Ovary (tissue), 7 donors: ENCODE measurements at regions not wholly inside any gene's neighbourhood (a gene's known extent, or its start where the extent isn't known, plus 50 kb on each side); places are given as distances from the start of the nearest gene placed in this dataset.

Experiments used
- DNase-seq, 5 donors: peaks; one replicate each; pipeline ENCODE4 v3.0.0-alpha.2; 2019 to 2020
- H3K27ac ChIP-seq, 2 donors: fragments of 200-600 bp; one replicate each; pipeline versions ENCODE4 v1.5.1 to v1.8.0; 2019 to 2022
- H3K27me3 ChIP-seq: fragments of 200-600 bp; one replicate; pipeline ENCODE4 v1.8.0; 2022
- H3K36me3 ChIP-seq: fragments of 200-600 bp; sonication (generic); one replicate; pipeline ENCODE4 v1.5.1; 2019
- H3K4me1 ChIP-seq: one replicate; pipeline ENCODE4 v1.8.1; 2013; ENCODE audit warnings: mild to moderate bottlenecking, moderate library complexity; ENCODE audit not compliant: insufficient read depth
- H3K4me3 ChIP-seq: fragments of 200-600 bp; sonication (generic); one replicate; pipeline ENCODE4 v1.5.1; 2017
- H3K9me3 ChIP-seq, 2 donors: fragments of 200-600 bp in 1 of 2; sonication (generic) in 1 of 2; one replicate each; pipeline versions ENCODE4 v1.5.1 to v1.8.1; 2013 to 2019; ENCODE audit warnings: mild to moderate bottlenecking in 1 of 2, moderate library complexity in 1 of 2
- EP300 ChIP-seq: sonication (generic); formaldehyde crosslinking; IDR thresholded peaks from one replicate; pipeline ENCODE4 v1.6.1; 2017; ENCODE audit warnings: antibody characterized with exemption
- POLR2A ChIP-seq: fragments of 450-650 bp; IDR thresholded peaks from one replicate; pipeline ENCODE4 v1.6.1; 2017; ENCODE audit warnings: antibody characterized with exemption, mild to moderate bottlenecking, moderate library complexity
- WGBS, 3 donors: extraction: QIAGEN DNeasy Blood & Tissue Kit in 1 of 3; methylation state at CpG; one replicate each; pipeline versions ENCODE4 v1.1.5 to v1.1.7; 2013 to 2017; 5-methylcytosine and 5-hydroxymethylcytosine counted together
- intact Hi-C, 4 donors: fragments of 100-400 bp; cut with DNase I; formaldehyde crosslinking; loops; one replicate each; pipeline versions ENCODE4 v1.11.0 to v1.15.1; 2022 to 2023
- TF ChIP-seq, protein P1 (sequence below), 3 donors: fragments of 450-650 bp in 2 of 3; fragments of 200-600 bp in 1 of 3; IDR thresholded peaks; one replicate each; pipeline versions ENCODE4 v1.5.1 to v1.8.0; 2016 to 2022; ENCODE audit warnings: antibody characterized with exemption in 3 of 3, mild to moderate bottlenecking in 1 of 3
- donor health status: DM: no; HTN: no; CAD: no; lungs with moderate emphysema.
- donor health status: DM: no; HTN: no; CAD: no.
- donor health status: Bipolar disorder and iron deficiency.
- donor health status: DM: no; HTN: no; CAD: no.
- donor health status: DM: yes; HTN: yes; CAD: no.

DNA sequence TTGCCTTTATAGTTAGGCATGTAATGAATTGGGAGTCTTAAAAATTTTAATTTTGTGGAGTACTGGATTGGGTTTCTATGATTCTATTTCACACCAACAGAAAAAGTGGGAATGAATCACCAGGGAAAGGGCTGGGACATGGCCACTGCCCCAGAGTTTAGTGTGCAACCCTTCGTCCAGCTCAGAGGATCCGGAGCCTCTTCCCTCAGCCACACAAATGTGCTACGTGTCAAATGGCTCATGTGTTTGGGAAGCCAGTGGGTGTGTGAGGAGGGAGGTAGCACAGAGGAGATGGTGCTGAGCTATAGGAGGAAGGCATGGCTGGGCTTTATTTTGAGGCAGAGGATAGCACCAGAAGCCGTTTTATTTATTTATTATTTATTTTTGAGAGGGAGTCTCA is 247.3 kb downstream of the SIPA1L2 start:
- intact Hi-C loops = no loop called here
- Histone ChIP-seq H3K9me3 (no peaks in the 10 kb centered on the region), H3K4me1 (no peaks in the 10 kb centered on the region), H3K36me3 (no peaks in the 10 kb centered on the region), H3K4me3 (no peak overlapping the region), H3K27ac (no peak overlapping the region), H3K27me3 (no peaks in the 10 kb centered on the region)
- 80 to 83% (median 81%) methylated on average over 4 of the region's 4 CpGs for WGBS, 3 donors
- no peak for DNase-seq
- TF ChIP-seq EP300 = no peak
- no peak for TF ChIP-seq POLR2A
- TF ChIP-seq, protein P1, sequence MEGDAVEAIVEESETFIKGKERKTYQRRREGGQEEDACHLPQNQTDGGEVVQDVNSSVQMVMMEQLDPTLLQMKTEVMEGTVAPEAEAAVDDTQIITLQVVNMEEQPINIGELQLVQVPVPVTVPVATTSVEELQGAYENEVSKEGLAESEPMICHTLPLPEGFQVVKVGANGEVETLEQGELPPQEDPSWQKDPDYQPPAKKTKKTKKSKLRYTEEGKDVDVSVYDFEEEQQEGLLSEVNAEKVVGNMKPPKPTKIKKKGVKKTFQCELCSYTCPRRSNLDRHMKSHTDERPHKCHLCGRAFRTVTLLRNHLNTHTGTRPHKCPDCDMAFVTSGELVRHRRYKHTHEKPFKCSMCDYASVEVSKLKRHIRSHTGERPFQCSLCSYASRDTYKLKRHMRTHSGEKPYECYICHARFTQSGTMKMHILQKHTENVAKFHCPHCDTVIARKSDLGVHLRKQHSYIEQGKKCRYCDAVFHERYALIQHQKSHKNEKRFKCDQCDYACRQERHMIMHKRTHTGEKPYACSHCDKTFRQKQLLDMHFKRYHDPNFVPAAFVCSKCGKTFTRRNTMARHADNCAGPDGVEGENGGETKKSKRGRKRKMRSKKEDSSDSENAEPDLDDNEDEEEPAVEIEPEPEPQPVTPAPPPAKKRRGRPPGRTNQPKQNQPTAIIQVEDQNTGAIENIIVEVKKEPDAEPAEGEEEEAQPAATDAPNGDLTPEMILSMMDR (IDR thresholded peaks at IDR 0.05) = no peak

DNA sequence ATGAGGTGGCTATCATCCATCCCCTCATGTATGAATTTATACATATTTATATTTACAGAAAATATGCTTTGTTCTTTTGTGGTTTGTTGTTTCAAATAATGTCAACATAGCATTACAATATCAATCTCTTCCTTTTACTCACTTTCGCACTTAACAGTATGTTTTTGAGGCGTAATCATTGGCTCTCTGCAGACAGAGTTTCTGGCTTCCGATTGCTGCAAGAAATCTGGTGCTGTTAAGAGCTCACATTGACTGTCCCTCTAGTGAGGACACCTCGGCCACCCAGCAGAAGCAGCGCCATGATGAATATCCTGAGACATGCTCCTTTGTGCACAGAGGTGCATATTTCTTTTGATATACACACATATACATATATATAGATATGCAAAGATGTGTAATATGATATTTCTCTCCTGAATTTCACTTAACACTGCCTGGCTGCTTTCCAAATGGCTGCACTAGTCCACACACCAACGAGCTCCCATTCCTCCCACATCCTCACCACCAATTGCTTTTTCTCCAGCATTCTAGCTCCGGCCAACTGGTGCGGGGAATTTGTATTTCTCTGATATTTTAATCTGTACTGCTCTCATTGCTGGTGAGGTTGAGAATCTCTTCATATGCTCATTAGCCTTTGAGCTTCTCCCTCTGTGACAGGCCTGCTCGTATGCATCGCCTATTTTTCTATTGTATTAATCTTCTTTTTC is 248.4 kb downstream of the SIPA1L2 start:
- no peak for DNase-seq
- no peak overlapping the region for H3K4me3 ChIP-seq
- intact Hi-C loops = no loop called here
- no peaks in the 10 kb centered on the region for H3K36me3 ChIP-seq
- TF ChIP-seq POLR2A (no peak), EP300 (no peak)
- TF ChIP-seq, protein P1 (IDR thresholded peaks at IDR 0.05) = no peak
- WGBS, 3 donors = 67 to 78% (median 69%) methylated on average over 10 of the region's 10 CpGs
- H3K27me3 ChIP-seq = no peaks in the 10 kb centered on the region
- H3K4me1 ChIP-seq = no peaks in the 10 kb centered on the region
- H3K9me3 ChIP-seq = no peaks in the 10 kb centered on the region
- no peak overlapping the region for H3K27ac ChIP-seq

DNA sequence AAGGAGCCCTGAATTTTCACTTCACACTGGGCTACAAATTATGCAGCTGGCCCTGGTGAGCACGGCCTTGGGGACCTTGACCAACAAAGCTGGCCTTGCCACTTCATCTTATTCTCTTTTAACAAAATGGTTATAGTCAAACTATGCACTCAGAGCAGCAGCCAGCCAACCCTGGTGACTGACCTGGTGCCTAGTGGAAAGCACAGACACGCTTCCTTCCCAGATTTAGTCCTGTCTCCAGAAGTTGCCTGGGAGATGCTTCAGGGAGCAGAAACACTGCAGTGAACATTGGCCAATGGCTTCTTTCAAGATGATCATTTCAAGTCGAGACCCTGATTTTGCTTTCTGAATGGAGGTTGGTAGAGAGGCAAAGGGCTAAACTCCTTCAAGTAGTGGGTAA is 249.3 kb downstream of the SIPA1L2 start:
- H3K4me3 ChIP-seq = no peak overlapping the region
- intact Hi-C loops = no loop called here
- TF ChIP-seq EP300 = no peak
- TF ChIP-seq, protein P1 (IDR thresholded peaks at IDR 0.05) = no peak
- no peak for TF ChIP-seq POLR2A
- H3K36me3 ChIP-seq = no peaks in the 10 kb centered on the region
- no peaks in the 10 kb centered on the region for H3K9me3 ChIP-seq
- H3K4me1 ChIP-seq = no peaks in the 10 kb centered on the region
- WGBS, 3 donors = 80 to 92% (median 83%) methylated on average over 3 of the region's 3 CpGs
- H3K27ac ChIP-seq = no peak overlapping the region
- no peak for DNase-seq
- H3K27me3 ChIP-seq = no peaks in the 10 kb centered on the region

DNA sequence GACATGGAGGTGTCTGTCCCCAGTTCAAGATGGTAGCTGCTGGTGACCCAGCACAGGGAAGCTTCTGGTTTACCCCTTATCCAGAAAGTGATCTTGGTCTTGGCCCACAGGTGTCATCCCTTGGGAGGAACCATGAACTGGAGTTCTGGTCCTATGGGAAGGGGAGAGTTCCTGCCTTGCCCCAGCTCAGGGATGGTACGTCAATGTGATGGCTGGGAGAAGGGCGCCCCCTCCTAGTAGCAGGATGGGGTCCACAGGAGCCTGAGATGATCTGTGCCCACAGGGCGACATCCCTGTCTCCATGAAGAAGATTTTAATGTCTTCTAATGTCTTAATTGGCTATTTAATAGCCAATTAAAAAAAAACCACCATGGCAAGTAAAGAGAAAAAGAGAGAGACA is 249.8 kb downstream of the SIPA1L2 start:
- H3K27ac ChIP-seq = no peak overlapping the region
- TF ChIP-seq EP300 (no peak), POLR2A (no peak)
- TF ChIP-seq, protein P1 (IDR thresholded peaks at IDR 0.05) = no peak
- intact Hi-C loops = no loop called here
- DNase-seq = no peak
- 96 to 99% (median 97%) methylated on average over 3 of the region's 3 CpGs for WGBS, 3 donors
- H3K4me1 ChIP-seq = no peaks in the 10 kb centered on the region
- no peaks in the 10 kb centered on the region for H3K36me3 ChIP-seq
- H3K27me3 ChIP-seq = no peaks in the 10 kb centered on the region
- H3K9me3 ChIP-seq = no peaks in the 10 kb centered on the region
- H3K4me3 ChIP-seq = no peak overlapping the region
